SK-N-MC (cell line): ENCODE measurements at regions not wholly inside any gene's neighbourhood (a gene's known extent, or its start where the extent isn't known, plus 50 kb on each side); places are given as distances from the start of the nearest gene placed in this dataset.

Source experiments
- EZH2 ChIP-seq: fragments of 200-600 bp; sonication (generic); IDR thresholded peaks from one replicate; pipeline ENCODE4 v1.6.1; 2017; ENCODE audit warnings: antibody characterized with exemption
- FOXP2 ChIP-seq: optimal IDR thresholded peaks from 2 replicates; pipeline ENCODE3; 2011; ENCODE audit warnings: mild to moderate bottlenecking, moderate library complexity; ENCODE audit not compliant: insufficient read depth; ENCODE audit errors: extremely low read length, control extremely low read depth
- POLR2AphosphoS5 ChIP-seq: IDR thresholded peaks from 2 replicates; pipeline ENCODE4 v1.6.1; 2012; ENCODE audit warnings: mild to moderate bottlenecking, low read depth, low read length, borderline replicate concordance

GRCh38 chr20:21029341-21029740 lies 76.8 kb downstream of the LINC00237 start:
- TF ChIP-seq POLR2AphosphoS5 (no peak), EZH2 (no peak), FOXP2 (no peak)
